ENCODE measurements at regions not wholly inside any gene's neighbourhood (a gene's known extent, or its start where the extent isn't known, plus 50 kb on each side); places are given as distances from the start of the nearest gene placed in this dataset.

- no peak for DNase-seq (ENCODE audit: low read depth in 1 of 2, low spot score in 2 of 2)
- H3K9me3 ChIP-seq (replicated peaks): no peaks in the 10 kb centered on the region
- H3K27me3 ChIP-seq (replicated peaks): no peaks in the 10 kb centered on the region
- H3K27ac ChIP-seq: no peak overlapping the region
- H3K36me3 ChIP-seq: no peaks in the 10 kb centered on the region
- H3K4me1 ChIP-seq (replicated peaks): peaks cover 6% of the 10 kb centered on the region
- no peak overlapping the region for H3K4me3 ChIP-seq
Measured at GRCh38 chr15:96390986-96391385, 60.5 kb downstream of the NR2F2 start.

DNA sequence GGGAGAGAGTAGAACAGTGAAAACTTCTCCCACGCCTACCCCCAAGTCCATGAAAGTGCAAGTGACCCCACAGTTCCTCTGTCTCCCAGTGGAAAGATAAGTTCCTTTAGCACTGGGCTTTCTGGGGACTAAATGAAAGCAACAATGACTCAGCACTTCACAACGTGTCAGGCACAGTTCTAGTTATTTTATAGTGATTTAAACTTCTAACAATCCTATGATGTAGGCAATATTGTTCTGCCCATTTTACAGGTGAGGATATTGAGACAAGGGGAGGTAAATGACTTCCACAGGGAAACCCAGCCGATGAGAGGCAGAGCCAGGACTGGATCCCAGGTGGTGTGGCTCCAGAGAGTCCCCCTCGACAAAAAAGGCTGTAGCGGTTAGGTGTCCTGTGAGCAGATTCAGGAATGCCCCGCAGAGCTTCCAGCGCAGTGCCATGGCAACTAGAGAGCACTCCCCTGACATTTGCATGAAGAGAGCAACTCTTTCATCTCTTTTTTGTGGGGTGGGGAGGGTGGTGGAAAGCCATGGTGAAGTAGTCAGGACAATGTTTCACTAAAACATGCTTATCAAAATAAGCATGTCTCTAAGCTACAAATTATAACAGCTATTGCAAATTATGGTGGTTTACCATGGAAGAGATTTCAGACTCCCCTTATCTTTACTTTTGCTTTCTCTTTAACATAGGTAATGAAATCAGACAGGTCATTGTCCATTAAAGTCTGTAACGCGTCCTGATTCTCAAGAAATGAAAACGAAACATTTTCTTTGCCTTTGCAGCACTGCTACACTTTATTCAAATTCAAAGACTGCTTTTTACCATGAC lies 62.1 kb downstream of the NR2F2 start:
- H3K4me1 ChIP-seq (replicated peaks): peaks cover 6% of the 10 kb centered on the region
- H3K27ac ChIP-seq: no peak overlapping the region
- no peaks in the 10 kb centered on the region for H3K27me3 ChIP-seq (replicated peaks)
- H3K9me3 ChIP-seq (replicated peaks): no peaks in the 10 kb centered on the region
- H3K36me3 ChIP-seq: no peaks in the 10 kb centered on the region
- H3K4me3 ChIP-seq: no peak overlapping the region
- no peak for DNase-seq (ENCODE audit: low read depth in 1 of 2, low spot score in 2 of 2)

GRCh38 chr15:96393209-96393513 lies 62.7 kb downstream of the NR2F2 start:
- no peak for DNase-seq (ENCODE audit: low read depth in 1 of 2, low spot score in 2 of 2)
- H3K27me3 ChIP-seq (replicated peaks): no peaks in the 10 kb centered on the region

GRCh38 chr15:96395687-96396086 lies 65.2 kb downstream of the NR2F2 start:
- peaks cover 6% of the 10 kb centered on the region for H3K4me1 ChIP-seq (replicated peaks)
- H3K4me3 ChIP-seq: no peak overlapping the region
- no peak overlapping the region for H3K27ac ChIP-seq
- no peaks in the 10 kb centered on the region for H3K9me3 ChIP-seq (replicated peaks)
- no peaks in the 10 kb centered on the region for H3K36me3 ChIP-seq
- DNase-seq (ENCODE audit: low read depth in 1 of 2, low spot score in 2 of 2): no peak
- H3K27me3 ChIP-seq (replicated peaks): no peaks in the 10 kb centered on the region

More at GRCh38 chr15:96393209-96393513, 62.7 kb downstream of the NR2F2 start:
- Histone ChIP-seq H3K4me3 (no peak overlapping the region), H3K27ac (no peak overlapping the region), H3K4me1 (replicated peaks) (peaks cover 6% of the 10 kb centered on the region), H3K9me3 (replicated peaks) (no peaks in the 10 kb centered on the region), H3K36me3 (no peaks in the 10 kb centered on the region)

- Histone ChIP-seq H3K4me1 (replicated peaks) (no peaks in the 10 kb centered on the region), H3K36me3 (no peaks in the 10 kb centered on the region), H3K27me3 (replicated peaks) (no peaks in the 10 kb centered on the region), H3K4me3 (no peak overlapping the region), H3K9me3 (replicated peaks) (no peaks in the 10 kb centered on the region), H3K27ac (no peak overlapping the region)
- DNase-seq (ENCODE audit: low read depth in 1 of 2, low spot score in 2 of 2): no peak
Measured at GRCh38 chr15:96398776-96399175, 68.3 kb downstream of the NR2F2 start.

DNA sequence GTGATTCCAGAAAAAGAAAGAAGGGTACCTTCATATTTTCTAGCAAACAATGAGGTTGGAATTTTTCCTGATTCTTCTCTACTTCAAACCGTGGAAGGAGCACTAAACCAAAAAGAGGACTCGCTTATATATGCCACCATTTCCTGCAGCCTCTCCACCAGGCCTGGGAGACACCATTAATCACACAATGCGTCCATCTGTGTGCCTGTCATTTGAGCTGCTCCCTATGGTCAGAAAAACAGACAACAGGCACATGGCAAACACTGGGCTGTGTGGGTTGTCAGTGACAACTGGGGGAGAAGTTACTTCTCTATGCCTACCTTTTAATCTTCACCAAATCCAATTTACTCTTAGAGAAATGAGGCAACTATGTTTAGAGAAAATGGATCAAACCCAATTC lies 71.9 kb downstream of the NR2F2 start:
- no peaks in the 10 kb centered on the region for H3K36me3 ChIP-seq
- H3K27ac ChIP-seq: no peak overlapping the region
- DNase-seq (ENCODE audit: low read depth in 1 of 2, low spot score in 2 of 2): no peak
- no peaks in the 10 kb centered on the region for H3K9me3 ChIP-seq (replicated peaks)
- no peaks in the 10 kb centered on the region for H3K4me1 ChIP-seq (replicated peaks)
- no peak overlapping the region for H3K4me3 ChIP-seq
- peaks cover 3% of the 10 kb centered on the region for H3K27me3 ChIP-seq (replicated peaks)

GRCh38 chr15:96403071-96403470 lies 72.6 kb downstream of the NR2F2 start:
- DNase-seq (ENCODE audit: low read depth in 1 of 2, low spot score in 2 of 2): no peak
- Histone ChIP-seq H3K27ac (no peak overlapping the region), H3K9me3 (replicated peaks) (no peaks in the 10 kb centered on the region), H3K4me1 (replicated peaks) (no peaks in the 10 kb centered on the region), H3K4me3 (no peak overlapping the region), H3K27me3 (replicated peaks) (peaks cover 3% of the 10 kb centered on the region), H3K36me3 (no peaks in the 10 kb centered on the region)

- Histone ChIP-seq H3K27ac (no peak overlapping the region), H3K4me3 (no peak overlapping the region), H3K27me3 (replicated peaks) (peaks cover 7% of the 10 kb centered on the region), H3K36me3 (no peaks in the 10 kb centered on the region), H3K9me3 (replicated peaks) (no peaks in the 10 kb centered on the region), H3K4me1 (replicated peaks) (no peaks in the 10 kb centered on the region)
- no peak for DNase-seq (ENCODE audit: low read depth in 1 of 2, low spot score in 2 of 2)
Measured at GRCh38 chr15:96403932-96404331, 73.4 kb downstream of the NR2F2 start.

GRCh38 chr15:96404560-96404959 lies 74.1 kb downstream of the NR2F2 start:
- Histone ChIP-seq H3K9me3 (replicated peaks) (no peaks in the 10 kb centered on the region), H3K4me3 (no peak overlapping the region), H3K27me3 (replicated peaks) (peaks cover 13% of the 10 kb centered on the region), H3K36me3 (no peaks in the 10 kb centered on the region), H3K4me1 (replicated peaks) (no peaks in the 10 kb centered on the region), H3K27ac (no peak overlapping the region)
- no peak for DNase-seq (ENCODE audit: low read depth in 1 of 2, low spot score in 2 of 2)

GRCh38 chr15:96406291-96406690 lies 75.8 kb downstream of the NR2F2 start:
- no peak overlapping the region for H3K27ac ChIP-seq
- peaks cover 27% of the 10 kb centered on the region for H3K27me3 ChIP-seq (replicated peaks)
- DNase-seq (ENCODE audit: low read depth in 1 of 2, low spot score in 2 of 2): no peak
- H3K4me3 ChIP-seq: no peak overlapping the region
- no peaks in the 10 kb centered on the region for H3K9me3 ChIP-seq (replicated peaks)
- H3K36me3 ChIP-seq: no peaks in the 10 kb centered on the region
- no peaks in the 10 kb centered on the region for H3K4me1 ChIP-seq (replicated peaks)

DNA sequence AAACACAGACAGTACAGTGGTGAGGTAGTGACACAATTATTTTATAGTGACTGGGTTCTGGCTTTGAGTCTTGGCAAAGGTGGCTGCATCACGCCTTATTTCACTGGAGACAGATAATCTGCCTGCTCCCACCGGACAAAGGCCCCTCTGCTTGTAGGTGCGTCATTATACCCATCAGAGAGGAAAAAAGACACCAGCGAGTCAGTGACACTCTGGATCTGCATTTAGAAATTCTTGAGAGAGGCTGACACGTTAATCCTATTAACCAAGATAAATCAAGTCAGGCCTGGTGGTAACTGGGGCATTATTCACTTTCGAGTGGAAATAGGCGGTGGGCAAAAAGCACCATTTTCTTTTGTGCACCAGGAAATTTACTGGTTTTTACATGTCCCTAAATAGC lies 76.2 kb downstream of the NR2F2 start:
- no peaks in the 10 kb centered on the region for H3K9me3 ChIP-seq (replicated peaks)

DNA sequence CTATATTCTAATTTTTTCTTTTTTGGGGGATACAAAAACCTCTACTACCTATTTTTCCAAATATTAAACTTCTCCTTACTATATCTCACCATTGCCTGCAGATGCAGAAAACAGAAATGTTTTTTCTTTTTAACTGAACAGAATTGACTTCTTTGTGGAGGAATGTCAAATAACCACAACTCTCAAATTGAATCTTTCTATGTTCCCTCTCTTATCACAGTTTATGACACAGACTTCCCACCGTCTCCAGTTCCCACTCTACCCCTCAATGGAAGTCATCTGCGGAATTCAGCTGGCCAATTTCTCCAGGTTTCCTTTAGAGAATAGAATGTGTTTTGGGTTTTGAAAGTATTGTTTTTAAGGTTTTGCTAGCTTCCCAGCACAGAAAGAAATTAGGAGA lies 77.0 kb downstream of the NR2F2 start:
- Histone ChIP-seq H3K27ac (no peak overlapping the region), H3K4me1 (replicated peaks) (no peaks in the 10 kb centered on the region), H3K27me3 (replicated peaks) (peaks cover 33% of the 10 kb centered on the region), H3K9me3 (replicated peaks) (no peaks in the 10 kb centered on the region), H3K4me3 (no peak overlapping the region), H3K36me3 (no peaks in the 10 kb centered on the region)
- no peak for DNase-seq (ENCODE audit: low read depth in 1 of 2, low spot score in 2 of 2)

More for the DNA sequence above, 76.2 kb downstream of the NR2F2 start:
- Histone ChIP-seq H3K27ac (no peak overlapping the region), H3K27me3 (replicated peaks) (peaks cover 31% of the 10 kb centered on the region), H3K4me3 (no peak overlapping the region), H3K4me1 (replicated peaks) (no peaks in the 10 kb centered on the region), H3K36me3 (no peaks in the 10 kb centered on the region)
- DNase-seq (ENCODE audit: low read depth in 1 of 2, low spot score in 2 of 2): no peak

GRCh38 chr15:96408591-96409183 lies 78.2 kb downstream of the NR2F2 start:
- H3K36me3 ChIP-seq: no peaks in the 10 kb centered on the region
- no peaks in the 10 kb centered on the region for H3K9me3 ChIP-seq (replicated peaks)
- no peak overlapping the region for H3K4me3 ChIP-seq
- H3K4me1 ChIP-seq (replicated peaks): no peaks in the 10 kb centered on the region
- no peak for DNase-seq (ENCODE audit: low read depth in 1 of 2, low spot score in 2 of 2)
- H3K27me3 ChIP-seq (replicated peaks): peaks cover 33% of the 10 kb centered on the region
- no peak overlapping the region for H3K27ac ChIP-seq

DNA sequence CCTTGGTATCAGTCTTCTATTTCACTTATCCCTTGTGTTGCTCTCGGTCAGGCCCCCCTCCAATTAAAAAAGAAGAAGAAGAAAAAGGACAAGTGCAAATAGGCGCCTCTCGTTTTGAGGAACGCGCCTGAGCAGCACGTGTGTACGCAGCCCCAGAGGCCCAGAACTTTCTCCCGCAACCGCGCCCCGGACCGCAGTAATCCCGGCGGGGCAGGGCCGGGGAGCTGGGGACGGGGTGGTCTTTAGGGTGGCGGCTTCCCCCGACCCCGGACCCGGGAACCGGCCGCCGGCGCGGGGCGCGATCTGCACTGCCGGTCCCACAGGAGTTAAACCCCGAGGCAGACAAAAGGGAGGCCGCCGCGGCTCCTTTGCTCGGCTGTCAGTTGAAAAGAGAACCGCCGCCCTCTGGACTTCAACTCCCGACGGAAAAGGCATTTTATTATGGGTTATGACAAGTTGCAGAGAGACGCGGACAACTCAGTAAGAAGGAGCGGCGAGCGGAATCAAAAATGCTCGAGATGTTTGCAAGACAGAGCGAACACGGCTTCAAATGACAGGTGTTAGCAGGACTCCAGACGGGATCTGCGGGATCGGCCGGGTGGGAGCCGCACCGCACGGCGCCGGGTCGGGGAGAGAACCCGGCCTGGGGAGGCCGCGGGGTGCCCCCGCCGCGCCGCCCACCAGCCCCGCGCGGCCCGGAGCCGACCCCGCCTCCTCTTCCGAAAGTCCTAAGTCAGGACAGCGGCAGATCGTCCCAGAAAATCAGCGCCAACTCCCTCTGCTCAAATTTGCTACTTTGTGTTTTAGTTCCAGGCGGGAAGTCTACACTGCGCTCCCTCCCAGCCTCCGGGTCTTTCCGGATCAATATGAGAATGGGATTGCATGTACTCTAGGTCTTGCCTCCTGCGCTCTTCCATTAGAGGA lies 79.0 kb downstream of the NR2F2 start:
- no peak overlapping the region for H3K4me3 ChIP-seq
- peaks cover 33% of the 10 kb centered on the region for H3K27me3 ChIP-seq (replicated peaks)
- H3K27ac ChIP-seq: no peak overlapping the region
- no peaks in the 10 kb centered on the region for H3K36me3 ChIP-seq
- DNase-seq (ENCODE audit: low read depth in 1 of 2, low spot score in 2 of 2): no peak
- H3K4me1 ChIP-seq (replicated peaks): no peaks in the 10 kb centered on the region
- no peaks in the 10 kb centered on the region for H3K9me3 ChIP-seq (replicated peaks)
